CD8-positive, alpha-beta memory T cell (primary cell): ENCODE measurements at regions not wholly inside any gene's neighbourhood (a gene's known extent, or its start where the extent isn't known, plus 50 kb on each side); places are given as distances from the start of the nearest gene placed in this dataset.

Experiments
- CTCF ChIA-PET: fragments of 350-600 bp; sonication (Branson Sonifier 250); formaldehyde crosslinking; loops from one replicate; lab custom pipeline; 2021; ENCODE audit warnings: antibody characterized with exemption; lab: Charles Lee
- POLR2A ChIA-PET: fragments of 350-600 bp; sonication (Branson Sonifier 250); formaldehyde crosslinking; loops from one replicate; lab custom pipeline; 2021; ENCODE audit warnings: antibody characterized with exemption; lab: Charles Lee
- DNase-seq, 5 donors: peaks; one replicate each; pipeline versions ENCODE4 v3.0.0 to v3.0.0-alpha.2; 2020 to 2022; ENCODE audit warnings: mixed read lengths in 1 of 5
- H3K27ac ChIP-seq: one replicate; pipeline ENCODE4 v1.7.0; 2013; ENCODE audit warnings: low read depth, mild to moderate bottlenecking, low read length, moderate library complexity
- H3K27me3 ChIP-seq: 2 replicates; pipeline ENCODE4 v1.7.0; 2013; ENCODE audit warnings: low read length, mild to moderate bottlenecking; ENCODE audit not compliant: insufficient read depth, poor library complexity, severe bottlenecking
- H3K36me3 ChIP-seq: 2 replicates; pipeline ENCODE4 v1.7.0; 2013; ENCODE audit warnings: mild to moderate bottlenecking, low read length, moderate library complexity; ENCODE audit not compliant: insufficient read depth
- H3K4me1 ChIP-seq: 2 replicates; pipeline ENCODE4 v1.7.0; 2013; ENCODE audit warnings: mild to moderate bottlenecking, low read length, moderate library complexity; ENCODE audit not compliant: insufficient read depth
- H3K4me3 ChIP-seq: 2 replicates; pipeline ENCODE4 v1.7.0; 2013; ENCODE audit warnings: mild to moderate bottlenecking, low read length
- H3K9me3 ChIP-seq: 2 replicates; pipeline ENCODE4 v1.7.0; 2013; ENCODE audit warnings: mild to moderate bottlenecking, low read length
- H3K27ac Mint-ChIP-seq, 8 donors: one replicate each; pipeline ENCODE4 v1.8.0; 2020 to 2021; ENCODE audit warnings: mixed read lengths in 8 of 8, mild to moderate bottlenecking in 6 of 8, inconsistent platforms in 3 of 8, moderate library complexity in 3 of 8
- H3K27me3 Mint-ChIP-seq, 2 donors: one replicate each; pipeline ENCODE4 v1.8.0; 2020 to 2021; ENCODE audit warnings: mixed read lengths in 2 of 2, mild to moderate bottlenecking in 1 of 2, moderate library complexity in 1 of 2
- H3K36me3 Mint-ChIP-seq, 3 donors: one replicate each; pipeline ENCODE4 v1.8.0; 2020 to 2021; ENCODE audit warnings: mixed read lengths in 3 of 3, inconsistent platforms in 1 of 3, mild to moderate bottlenecking in 1 of 3
- H3K4me1 Mint-ChIP-seq, 3 donors: one replicate each; pipeline ENCODE4 v1.8.0; 2020 to 2021; ENCODE audit warnings: mixed read lengths in 3 of 3, inconsistent platforms in 1 of 3, mild to moderate bottlenecking in 1 of 3
- H3K4me3 Mint-ChIP-seq, 7 donors: one replicate each; pipeline ENCODE4 v1.8.0; 2020 to 2021; ENCODE audit warnings: mixed read lengths in 7 of 7, mild to moderate bottlenecking in 6 of 7, moderate library complexity in 4 of 7, inconsistent platforms in 2 of 7
- H3K9me3 Mint-ChIP-seq, 5 donors: one replicate each; pipeline ENCODE4 v1.8.0; 2020 to 2022; ENCODE audit warnings: mixed read lengths in 5 of 5, mild to moderate bottlenecking in 3 of 5, moderate library complexity in 2 of 5, inconsistent platforms in 1 of 5

DNA sequence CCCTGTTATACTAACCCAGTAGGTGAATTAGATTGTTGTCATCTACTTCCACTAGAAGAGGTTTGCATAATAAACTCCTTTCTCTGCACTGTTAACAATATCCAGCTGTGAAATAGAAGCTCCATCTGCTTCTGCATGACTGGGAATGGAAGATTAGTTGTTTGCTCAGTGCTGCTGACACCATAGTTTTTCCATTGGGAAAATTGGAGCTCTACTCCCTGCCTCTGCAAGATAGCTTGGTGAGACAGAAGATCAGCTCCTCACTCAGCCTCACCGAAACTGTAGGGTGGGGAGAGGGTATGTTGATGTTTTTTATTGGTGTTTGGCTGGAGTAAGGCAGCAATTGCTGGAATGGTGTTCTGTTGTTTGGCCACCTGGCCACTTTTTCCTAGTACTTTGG, 331.6 kb upstream of the ADAMTS5 start:
- peaks cover 0 to 29% (median 7%) of the 10 kb centered on the region in 5 donors for H3K9me3 Mint-ChIP-seq
- no peak overlapping the region for H3K4me3 Mint-ChIP-seq
- Histone ChIP-seq H3K4me1 (no peaks in the 10 kb centered on the region), H3K9me3 (no peaks in the 10 kb centered on the region), H3K27me3 (no peaks in the 10 kb centered on the region), H3K27ac (no peak overlapping the region), H3K4me3 (no peak overlapping the region), H3K36me3 (no peaks in the 10 kb centered on the region)
- no peaks in the 10 kb centered on the region for H3K4me1 Mint-ChIP-seq
- DNase-seq, result no peak
- H3K27me3 Mint-ChIP-seq, result no peaks in the 10 kb centered on the region
- POLR2A ChIA-PET, result no interaction called here
- H3K27ac Mint-ChIP-seq, result no peak overlapping the region
- CTCF ChIA-PET, result no interaction called here
- no peaks in the 10 kb centered on the region for H3K36me3 Mint-ChIP-seq

DNA sequence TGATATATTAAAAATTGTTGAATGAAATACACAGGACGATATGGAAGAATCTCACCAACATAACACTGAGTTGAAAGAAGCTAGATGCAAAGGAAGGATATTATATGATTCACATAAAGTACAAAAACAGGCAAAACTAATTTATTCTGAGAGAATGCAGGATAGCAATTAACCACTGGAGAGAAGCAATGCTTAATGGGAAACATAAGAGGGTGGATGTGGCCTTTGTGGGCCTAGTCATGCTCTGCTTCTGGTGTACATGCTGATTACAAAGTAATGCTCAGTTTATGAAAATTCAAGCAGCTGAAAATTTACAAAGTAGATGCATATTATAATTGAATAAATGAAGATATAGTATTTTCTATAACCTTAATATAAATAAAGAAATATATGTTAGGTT, 326.4 kb upstream of the ADAMTS5 start:
- ChIA-PET POLR2A (no interaction called here), CTCF (no interaction called here)
- DNase-seq, result no peak
- H3K4me1 ChIP-seq, result no peaks in the 10 kb centered on the region
- peaks cover 0 to 19% (median 3%) of the 10 kb centered on the region in 5 donors for H3K9me3 Mint-ChIP-seq
- no peaks in the 10 kb centered on the region for H3K36me3 ChIP-seq
- H3K27ac Mint-ChIP-seq, result no peak overlapping the region
- H3K4me3 Mint-ChIP-seq, result no peak overlapping the region
- H3K27me3 Mint-ChIP-seq, result no peaks in the 10 kb centered on the region
- no peaks in the 10 kb centered on the region for H3K36me3 Mint-ChIP-seq
- H3K27me3 ChIP-seq, result no peaks in the 10 kb centered on the region
- H3K4me3 ChIP-seq, result no peak overlapping the region
- no peaks in the 10 kb centered on the region for H3K4me1 Mint-ChIP-seq
- no peak overlapping the region for H3K27ac ChIP-seq
- no peaks in the 10 kb centered on the region for H3K9me3 ChIP-seq

DNA sequence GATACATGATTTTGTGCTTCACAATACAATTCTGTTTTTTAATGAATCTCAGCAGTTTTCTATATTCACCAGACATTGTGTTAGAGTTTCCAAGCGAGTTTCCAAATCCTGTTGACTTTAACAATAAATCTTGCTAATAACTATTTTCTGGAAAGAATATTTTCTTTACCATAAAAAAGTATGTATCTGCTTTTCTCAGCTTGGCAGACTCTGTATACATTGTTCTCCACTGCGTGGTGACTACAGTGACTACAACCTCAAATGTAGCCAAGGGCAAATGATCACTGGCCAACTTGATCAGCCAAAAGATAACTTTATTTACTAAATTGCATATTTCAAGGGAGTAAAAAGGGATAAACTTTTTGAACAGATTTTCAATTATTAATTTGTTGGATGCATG, 325.9 kb upstream of the ADAMTS5 start:
- H3K27me3 Mint-ChIP-seq, result no peaks in the 10 kb centered on the region
- CTCF ChIA-PET, result no interaction called here

DNA sequence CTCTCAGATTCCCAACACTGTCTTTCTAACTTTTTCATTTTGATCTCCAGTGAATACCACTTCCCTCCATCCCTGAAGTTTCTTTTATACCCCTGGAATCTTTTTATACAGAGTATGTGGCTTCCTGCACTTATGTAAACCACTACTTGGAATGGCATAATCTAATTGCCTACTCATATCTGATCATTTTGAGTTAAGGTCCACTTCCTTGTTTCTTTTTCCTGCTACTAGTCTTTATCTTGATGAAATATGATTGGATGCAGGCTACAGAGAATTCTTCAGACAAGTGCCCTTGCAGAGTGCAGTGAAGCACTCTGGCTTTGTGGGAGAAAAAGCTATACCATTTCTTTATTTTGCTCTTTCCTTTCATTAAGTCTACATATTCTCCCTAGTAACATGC, 325.3 kb upstream of the ADAMTS5 start:
- no peaks in the 10 kb centered on the region for H3K36me3 ChIP-seq
- H3K4me1 ChIP-seq, result no peaks in the 10 kb centered on the region
- CTCF ChIA-PET, result no interaction called here
- H3K27me3 Mint-ChIP-seq, result no peaks in the 10 kb centered on the region
- H3K4me3 Mint-ChIP-seq, result no peak overlapping the region
- peaks cover 0 to 29% (median 3%) of the 10 kb centered on the region in 5 donors for H3K9me3 Mint-ChIP-seq
- H3K27me3 ChIP-seq, result no peaks in the 10 kb centered on the region
- no peak overlapping the region for H3K4me3 ChIP-seq
- no peaks in the 10 kb centered on the region for H3K36me3 Mint-ChIP-seq
- no peak overlapping the region for H3K27ac Mint-ChIP-seq
- DNase-seq, result no peak
- no peaks in the 10 kb centered on the region for H3K4me1 Mint-ChIP-seq
- H3K9me3 ChIP-seq, result no peaks in the 10 kb centered on the region
- POLR2A ChIA-PET, result no interaction called here
- no peak overlapping the region for H3K27ac ChIP-seq

More for the DNA sequence above, 325.9 kb upstream of the ADAMTS5 start:
- H3K36me3 ChIP-seq, result no peaks in the 10 kb centered on the region
- H3K9me3 ChIP-seq, result no peaks in the 10 kb centered on the region
- H3K4me1 ChIP-seq, result no peaks in the 10 kb centered on the region
- Mint-ChIP-seq H3K4me3 (no peak overlapping the region), H3K9me3 (peaks cover 0 to 24% (median 3%) of the 10 kb centered on the region in 5 donors), H3K27ac (no peak overlapping the region), H3K36me3 (no peaks in the 10 kb centered on the region), H3K4me1 (no peaks in the 10 kb centered on the region)
- no peaks in the 10 kb centered on the region for H3K27me3 ChIP-seq
- H3K27ac ChIP-seq, result no peak overlapping the region
- POLR2A ChIA-PET, result no interaction called here
- H3K4me3 ChIP-seq, result no peak overlapping the region
- DNase-seq, result no peak

DNA sequence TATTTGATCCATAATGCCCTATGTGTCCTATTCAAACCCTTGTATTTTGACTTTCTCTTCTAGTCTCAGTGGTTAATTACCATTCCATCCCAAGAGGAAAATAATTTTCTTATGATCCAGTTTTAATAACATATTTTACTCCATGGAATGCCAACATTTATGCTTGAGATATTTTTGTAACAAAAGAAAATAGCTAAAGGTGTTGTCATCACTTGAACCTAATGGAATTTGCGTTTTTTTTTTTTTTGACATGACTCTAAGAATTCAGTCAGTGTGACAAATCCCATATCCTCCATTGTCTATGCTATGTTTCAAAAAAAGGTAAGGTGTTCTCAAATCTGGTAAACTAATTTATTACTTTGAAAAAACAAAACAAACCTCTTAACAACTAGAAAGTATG, 324.1 kb upstream of the ADAMTS5 start:
- H3K4me3 Mint-ChIP-seq, result no peak overlapping the region
- Histone ChIP-seq H3K27me3 (no peaks in the 10 kb centered on the region), H3K36me3 (no peaks in the 10 kb centered on the region), H3K4me1 (no peaks in the 10 kb centered on the region), H3K4me3 (no peak overlapping the region), H3K27ac (no peak overlapping the region), H3K9me3 (no peaks in the 10 kb centered on the region)
- ChIA-PET CTCF (no interaction called here), POLR2A (no interaction called here)
- no peaks in the 10 kb centered on the region for H3K4me1 Mint-ChIP-seq
- no peaks in the 10 kb centered on the region for H3K27me3 Mint-ChIP-seq
- H3K36me3 Mint-ChIP-seq, result no peaks in the 10 kb centered on the region
- H3K9me3 Mint-ChIP-seq, result peaks cover 0 to 24% (median 3%) of the 10 kb centered on the region in 5 donors
- DNase-seq, result no peak
- no peak overlapping the region for H3K27ac Mint-ChIP-seq

DNA sequence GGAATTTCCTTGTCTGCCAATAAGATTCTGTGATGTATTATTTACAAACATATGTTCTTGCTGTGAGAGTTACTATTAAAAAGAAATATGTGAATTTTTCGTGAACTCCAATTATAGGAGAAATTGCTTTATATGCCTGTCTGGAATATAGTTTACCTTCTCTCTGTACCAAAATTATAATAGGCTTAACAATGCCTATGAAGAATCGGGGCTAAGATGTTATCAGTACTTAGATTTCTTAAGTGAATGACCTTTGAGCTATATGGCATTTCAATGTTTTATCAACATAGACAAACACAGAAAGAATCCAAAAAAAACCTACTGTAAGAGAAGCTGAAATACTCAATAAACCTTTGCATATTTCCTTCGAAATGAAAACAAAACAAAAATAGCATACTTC, 323.1 kb upstream of the ADAMTS5 start:
- no peak for DNase-seq
- Mint-ChIP-seq H3K27me3 (no peaks in the 10 kb centered on the region), H3K4me3 (no peak overlapping the region), H3K4me1 (no peaks in the 10 kb centered on the region), H3K36me3 (no peaks in the 10 kb centered on the region), H3K27ac (no peak overlapping the region), H3K9me3 (peaks cover 0 to 15% (median under 1%) of the 10 kb centered on the region in 5 donors)
- Histone ChIP-seq H3K27me3 (no peaks in the 10 kb centered on the region), H3K9me3 (no peaks in the 10 kb centered on the region), H3K27ac (no peak overlapping the region), H3K4me1 (no peaks in the 10 kb centered on the region), H3K36me3 (no peaks in the 10 kb centered on the region), H3K4me3 (no peak overlapping the region)
- ChIA-PET CTCF (no interaction called here), POLR2A (no interaction called here)

DNA sequence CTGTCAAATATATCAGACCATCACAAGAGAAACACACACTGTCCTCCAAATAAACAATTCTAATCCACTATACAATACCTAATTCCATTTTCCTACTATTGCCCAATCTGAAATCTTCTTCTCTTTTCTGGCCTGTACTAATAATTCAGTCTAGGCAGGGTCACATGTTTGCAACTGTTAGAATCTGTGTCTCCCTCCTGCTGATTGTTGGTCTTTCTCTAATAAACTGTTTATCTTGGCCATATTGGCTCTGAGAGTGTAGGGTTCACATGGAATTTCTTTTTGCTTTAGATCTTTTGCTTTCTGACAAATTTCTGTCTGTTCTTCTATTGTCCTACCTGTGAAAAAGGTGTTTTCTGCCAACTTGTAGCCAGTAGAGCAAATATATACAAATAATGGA, 319.9 kb upstream of the ADAMTS5 start:
- H3K36me3 Mint-ChIP-seq, result no peaks in the 10 kb centered on the region
- H3K4me1 Mint-ChIP-seq, result no peaks in the 10 kb centered on the region
- DNase-seq, result no peak
- CTCF ChIA-PET, result no interaction called here
- no peaks in the 10 kb centered on the region for H3K27me3 Mint-ChIP-seq
- no peaks in the 10 kb centered on the region for H3K4me1 ChIP-seq
- no peaks in the 10 kb centered on the region for H3K9me3 ChIP-seq
- no peak overlapping the region for H3K4me3 Mint-ChIP-seq
- no peak overlapping the region for H3K27ac Mint-ChIP-seq
- POLR2A ChIA-PET, result no interaction called here
- H3K4me3 ChIP-seq, result no peak overlapping the region
- no peak overlapping the region for H3K27ac ChIP-seq
- no peaks in the 10 kb centered on the region for H3K27me3 ChIP-seq
- H3K9me3 Mint-ChIP-seq, result peaks cover 0 to 15% (median 2%) of the 10 kb centered on the region in 5 donors
- H3K36me3 ChIP-seq, result no peaks in the 10 kb centered on the region

DNA sequence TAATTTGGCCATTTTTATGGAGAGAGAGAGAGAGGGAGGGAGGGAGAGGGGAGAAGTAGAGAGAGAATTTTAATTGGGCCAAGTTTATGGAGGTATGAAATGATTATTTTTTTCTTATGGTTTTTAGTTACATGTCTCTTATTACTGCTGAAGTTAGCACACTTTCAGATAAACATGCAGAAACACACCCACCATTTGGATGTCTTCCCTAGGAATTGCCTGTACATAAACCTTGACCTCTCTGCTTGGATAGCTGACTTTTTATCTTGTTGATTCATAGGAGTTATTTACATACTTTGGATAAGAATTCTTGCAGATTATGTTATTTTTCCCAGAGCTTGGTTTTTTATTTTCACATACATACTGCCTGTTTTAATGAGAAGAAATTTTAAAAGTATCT, 310.2 kb upstream of the ADAMTS5 start:
- Histone ChIP-seq H3K4me3 (no peak overlapping the region), H3K27ac (no peak overlapping the region), H3K36me3 (no peaks in the 10 kb centered on the region), H3K4me1 (no peaks in the 10 kb centered on the region), H3K27me3 (no peaks in the 10 kb centered on the region), H3K9me3 (no peaks in the 10 kb centered on the region)
- Mint-ChIP-seq H3K27ac (no peak overlapping the region), H3K9me3 (peaks cover 0 to 7% (median 3%) of the 10 kb centered on the region in 5 donors), H3K27me3 (no peaks in the 10 kb centered on the region), H3K4me1 (no peaks in the 10 kb centered on the region), H3K4me3 (no peak overlapping the region), H3K36me3 (no peaks in the 10 kb centered on the region)
- ChIA-PET POLR2A (no interaction called here), CTCF (no interaction called here)
- no peak for DNase-seq
